ENCODE measurements at regions not wholly inside any gene's neighbourhood (a gene's known extent, or its start where the extent isn't known, plus 50 kb on each side); places are given as distances from the start of the nearest gene placed in this dataset.

DNA sequence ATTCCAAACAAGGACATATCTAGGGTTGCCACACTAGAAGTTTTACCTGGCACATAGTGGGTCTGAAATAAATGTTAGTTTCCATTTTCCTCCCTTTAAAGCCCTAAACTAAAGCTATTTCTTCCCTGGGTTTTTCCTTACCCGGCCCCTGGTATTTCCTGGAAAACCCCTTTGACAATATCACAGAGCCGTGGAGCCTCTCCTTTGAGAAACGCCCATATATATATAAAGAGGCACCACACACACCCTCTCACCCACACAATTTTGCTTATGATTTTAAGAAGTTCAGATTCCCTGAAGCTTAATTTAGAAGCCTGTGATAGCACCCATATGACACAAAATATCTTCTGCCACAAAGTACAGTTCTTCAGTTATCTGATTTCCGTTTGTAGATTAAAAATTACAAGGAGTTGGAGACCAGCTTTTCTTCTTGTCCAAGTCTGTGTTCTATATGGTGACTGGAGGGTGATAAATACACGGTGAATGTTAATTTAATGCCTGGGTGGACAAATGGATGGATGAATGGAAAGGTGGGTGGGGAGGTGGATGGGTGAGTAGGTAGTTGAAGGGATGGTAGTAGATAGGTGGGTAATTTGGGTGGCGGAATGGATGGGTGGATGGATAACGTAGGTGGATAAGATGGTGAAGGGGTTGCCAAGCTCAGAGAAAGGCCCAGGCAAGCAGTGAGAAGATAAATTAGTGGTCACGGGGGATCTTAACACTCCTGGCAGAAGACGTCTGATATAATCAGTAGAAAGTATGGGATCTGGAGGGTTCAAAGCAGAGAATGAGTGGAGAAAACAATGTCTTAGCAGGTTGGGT is 154.4 kb upstream of the FGGY start:
- DNase-seq (ENCODE audit: low spot score) (no peak), FAIRE-seq (no peak)

DNA sequence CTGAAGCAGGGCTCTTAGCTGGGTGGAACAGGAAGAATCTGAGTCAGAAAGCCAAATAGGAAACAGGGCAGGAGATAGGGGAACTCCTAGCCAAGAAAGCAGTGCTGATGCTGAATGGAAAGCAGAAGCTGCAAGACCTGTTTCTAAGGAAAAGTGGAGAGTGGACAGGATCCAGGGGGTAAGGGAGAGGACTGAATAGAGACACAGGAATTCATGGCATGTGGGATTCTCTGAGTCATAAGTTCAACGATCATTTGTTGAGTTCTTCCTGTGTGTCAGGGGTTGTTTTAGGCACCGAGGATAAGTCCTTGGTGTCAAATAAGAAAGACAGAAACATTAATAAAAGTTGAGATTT is 153.8 kb upstream of the FGGY start:
- peak; percentile 99 for DNase-seq (ENCODE audit: low spot score)
- FAIRE-seq: peak; percentile 97

GRCh38 chr1:59143811-59144210 is 153.1 kb upstream of the FGGY start:
- DNase-seq (ENCODE audit: low spot score): peak; percentile 69
- FAIRE-seq: no peak

GRCh38 chr1:59144959-59145358 is 151.9 kb upstream of the FGGY start:
- no peak for DNase-seq (ENCODE audit: low spot score)
- FAIRE-seq: no peak

DNA sequence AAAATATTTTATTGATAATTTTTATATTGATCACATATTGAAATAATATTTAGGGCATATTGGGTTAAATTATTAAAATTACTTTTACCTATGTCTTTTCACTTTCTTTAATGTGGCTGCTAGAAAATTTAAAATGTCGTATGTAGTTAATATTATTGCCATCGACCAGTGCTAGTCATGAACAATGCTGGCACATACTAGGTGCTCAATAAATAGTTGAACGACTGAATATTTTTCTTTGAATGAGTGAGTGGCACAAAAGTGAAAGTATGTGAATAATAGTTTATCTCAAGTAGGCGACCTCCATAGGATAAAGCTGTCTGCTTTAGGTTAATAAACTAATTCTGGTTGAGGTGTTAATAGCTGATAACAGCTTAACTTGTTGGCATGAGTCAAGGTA is 150.8 kb upstream of the FGGY start:
- DNase-seq (ENCODE audit: low spot score) (peak; percentile 8), FAIRE-seq (no peak)

DNA sequence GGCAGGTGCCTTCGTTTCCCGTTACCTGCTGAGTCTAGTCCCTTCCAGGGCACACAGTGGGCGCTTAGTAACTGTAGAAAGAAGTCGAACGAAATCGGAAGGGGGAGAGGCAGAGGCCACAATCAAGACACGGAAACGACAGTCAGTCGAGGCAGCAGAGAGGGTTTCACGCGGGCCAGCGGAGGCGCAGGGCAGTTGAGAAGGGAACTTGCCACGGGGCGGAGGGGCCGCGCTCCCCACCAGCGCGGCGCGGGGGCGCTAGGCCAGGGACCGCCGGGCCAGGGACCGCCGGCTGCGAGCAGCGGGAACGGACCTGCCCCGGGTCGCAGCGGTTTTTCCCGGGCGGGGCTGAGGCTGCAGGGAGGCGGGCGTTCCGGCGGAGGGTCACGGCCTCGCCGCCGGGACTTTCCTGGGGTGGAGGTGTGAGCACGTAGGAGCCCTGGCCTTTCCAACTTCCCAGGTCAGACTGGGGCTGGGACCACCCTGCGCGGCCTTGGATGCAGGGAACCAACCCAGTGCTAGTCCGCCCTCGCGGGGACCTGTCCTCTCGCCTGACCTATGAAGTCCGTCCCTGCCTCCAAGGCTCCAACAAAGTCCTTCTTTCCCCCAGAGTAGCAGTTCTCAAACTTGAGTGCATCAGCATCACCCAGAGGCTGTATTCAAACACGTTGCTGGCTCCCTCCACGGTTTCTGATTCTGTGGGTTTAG is 150.1 kb upstream of the FGGY start:
- DNase-seq (ENCODE audit: low spot score) (peak; percentile 78), FAIRE-seq (peak; percentile 62)

DNA sequence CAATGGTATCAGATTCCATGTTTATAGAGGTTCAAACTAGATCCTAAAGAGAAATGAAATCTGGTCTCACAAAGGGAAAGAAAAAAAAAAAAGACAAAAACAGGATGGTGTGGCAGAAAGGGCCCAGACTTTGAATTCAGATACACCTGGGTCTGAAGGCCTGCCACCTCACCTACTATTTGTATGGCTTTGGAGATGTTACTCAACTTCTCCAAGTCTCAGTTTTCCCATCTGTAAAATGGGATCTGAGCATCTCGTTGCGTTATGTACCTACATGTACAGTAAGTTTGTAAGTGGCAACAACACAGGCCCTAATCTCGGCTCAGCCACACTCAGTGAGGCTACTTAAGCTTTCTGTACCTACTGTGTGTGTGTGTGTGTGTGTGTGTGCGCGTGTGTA is 147.5 kb upstream of the FGGY start:
- no peak for FAIRE-seq
- DNase-seq (ENCODE audit: low spot score): no peak

- FAIRE-seq (peak; percentile 98), DNase-seq (ENCODE audit: low spot score) (peak; percentile 99)
Measured at GRCh38 chr1:59150577-59151386, 146.1 kb upstream of the FGGY start.

DNA sequence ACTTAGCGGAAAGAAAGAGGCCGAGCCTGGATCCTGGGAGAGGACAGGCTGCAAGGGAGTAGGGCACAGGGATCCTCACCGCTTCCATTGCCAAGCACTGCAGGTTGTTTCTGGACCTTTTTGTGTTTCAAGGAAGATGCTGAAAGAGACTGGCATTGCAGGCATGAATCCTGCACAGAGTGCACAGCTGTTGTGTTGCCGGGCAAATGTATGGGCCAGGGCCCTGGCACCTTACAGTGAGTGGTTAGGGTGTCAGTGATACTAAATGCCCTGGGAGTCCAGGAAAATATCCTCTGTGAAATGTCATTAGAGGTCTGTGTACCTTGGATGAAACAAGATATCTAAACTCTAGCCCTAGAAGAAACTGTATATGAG is 145.5 kb upstream of the FGGY start:
- FAIRE-seq (no peak), DNase-seq (ENCODE audit: low spot score) (no peak)

DNA sequence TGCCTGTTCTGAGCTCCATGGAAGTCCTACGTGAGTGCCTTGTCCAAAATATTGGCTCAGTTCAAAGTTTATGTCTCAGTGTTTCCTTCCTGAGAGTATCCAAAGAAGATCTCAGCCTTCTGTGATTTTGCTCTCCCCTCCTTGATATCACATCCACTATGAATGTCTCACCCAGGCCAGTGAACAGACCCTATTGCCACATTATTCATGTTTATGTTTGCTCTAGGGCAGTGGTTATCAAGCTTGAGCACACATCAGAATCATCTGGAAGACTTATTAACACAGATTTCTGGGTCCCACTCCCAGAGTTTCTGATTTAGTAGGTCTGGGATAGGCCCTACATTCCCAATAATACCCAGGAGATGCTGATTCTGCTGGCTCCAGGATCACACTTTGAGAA is 145.0 kb upstream of the FGGY start:
- FAIRE-seq (no peak), DNase-seq (ENCODE audit: low spot score) (no peak)

- FAIRE-seq (no peak), DNase-seq (ENCODE audit: low spot score) (no peak)
Measured at GRCh38 chr1:59152511-59152910, 144.4 kb upstream of the FGGY start.

DNA sequence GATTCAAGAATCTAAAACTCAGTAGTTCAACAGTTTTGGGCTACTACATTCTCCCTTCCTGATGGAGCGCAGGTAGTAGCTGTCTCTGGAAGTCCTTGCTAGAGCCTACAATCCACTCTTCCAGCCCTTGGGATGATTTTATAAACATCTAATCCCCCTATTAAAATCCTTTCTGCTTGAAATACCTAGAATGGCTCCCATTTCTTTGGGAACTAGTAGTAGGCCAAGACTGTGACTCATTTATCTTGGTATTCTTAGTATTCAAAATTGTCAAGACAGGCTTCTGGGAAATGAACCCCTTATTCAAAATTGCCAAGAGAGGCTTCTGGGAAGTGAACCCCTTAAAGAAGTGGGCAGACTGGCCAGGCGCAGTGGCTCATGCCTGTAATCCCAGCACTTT is 142.5 kb upstream of the FGGY start:
- no peak for FAIRE-seq
- DNase-seq (ENCODE audit: low spot score): no peak

- DNase-seq (ENCODE audit: low spot score) (no peak), FAIRE-seq (no peak)
Measured at GRCh38 chr1:59155351-59155750, 141.5 kb upstream of the FGGY start.

GRCh38 chr1:59156051-59156450 is 140.8 kb upstream of the FGGY start:
- FAIRE-seq: no peak
- no peak for DNase-seq (ENCODE audit: low spot score)

- DNase-seq (ENCODE audit: low spot score) (peak; percentile 86), FAIRE-seq (peak; percentile 80)
Measured at GRCh38 chr1:59156526-59157199, 140.2 kb upstream of the FGGY start.

GRCh38 chr1:59158321-59158720 is 138.6 kb upstream of the FGGY start:
- FAIRE-seq (no peak), DNase-seq (ENCODE audit: low spot score) (no peak)

- DNase-seq (ENCODE audit: low spot score): no peak
- FAIRE-seq: no peak
Measured at GRCh38 chr1:59159557-59160203, 137.2 kb upstream of the FGGY start.

DNA sequence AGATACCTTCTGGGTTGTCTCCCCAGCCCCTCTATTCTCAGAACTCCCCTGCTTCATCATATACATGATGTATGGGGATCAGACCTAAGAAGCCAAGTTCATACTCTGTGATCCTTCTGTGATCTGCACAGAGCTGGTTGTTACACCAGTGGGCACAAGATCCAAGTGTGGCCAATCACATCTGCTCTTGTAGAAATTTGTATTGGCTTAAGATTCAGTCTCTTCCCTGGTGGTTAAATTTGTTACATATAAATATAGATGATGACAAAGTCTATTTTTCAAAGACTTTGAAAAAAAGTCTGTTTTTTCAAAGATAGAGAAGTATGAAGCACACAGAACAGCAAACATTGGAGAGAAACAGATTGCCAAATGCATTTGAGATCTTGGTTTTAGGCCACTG is 135.8 kb upstream of the FGGY start:
- FAIRE-seq: no peak

GRCh38 chr1:59162665-59163064 is 134.2 kb upstream of the FGGY start:
- DNase-seq (ENCODE audit: low spot score): peak; percentile 39
- peak; percentile 85 for FAIRE-seq

More for the DNA sequence above, 135.8 kb upstream of the FGGY start:
- DNase-seq (ENCODE audit: low spot score): no peak

DNA sequence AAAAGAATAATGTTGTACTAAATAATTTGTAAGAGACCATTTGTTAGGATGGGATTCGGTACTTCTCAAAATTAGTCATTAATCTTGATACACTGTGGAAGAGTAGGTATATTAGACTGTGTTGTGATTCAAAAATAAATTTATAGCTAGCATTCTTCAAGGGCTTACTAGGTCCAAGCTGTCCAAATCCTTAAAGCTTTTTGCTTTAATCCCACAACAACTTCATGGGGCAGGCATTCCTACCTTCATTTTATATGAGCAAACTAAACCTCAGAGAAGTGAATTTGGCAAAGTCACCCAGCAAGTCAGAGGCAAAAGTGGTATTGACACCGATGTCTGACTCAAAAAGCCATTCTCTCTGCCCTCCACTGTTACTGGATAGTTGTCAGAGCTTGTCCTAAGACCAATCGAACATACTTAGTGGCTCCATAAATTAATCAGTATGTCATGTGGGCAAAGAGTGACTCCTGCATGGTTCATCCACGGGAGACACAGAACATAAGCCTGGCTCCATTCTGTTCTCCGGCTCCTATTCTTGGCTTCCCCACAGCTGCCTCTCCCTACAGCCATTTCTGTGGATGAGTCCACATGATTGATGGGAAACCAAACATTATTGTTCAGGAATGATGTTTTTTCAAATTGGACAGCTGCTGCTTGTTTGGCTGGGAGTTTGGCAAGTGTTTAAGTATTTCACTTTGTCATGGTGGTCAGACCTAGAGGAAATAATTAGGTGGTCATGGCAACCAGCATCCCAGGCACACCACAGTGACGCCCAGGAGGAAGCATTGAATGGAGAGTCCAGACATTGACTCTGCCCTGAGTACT is 133.4 kb upstream of the FGGY start:
- no peak for DNase-seq (ENCODE audit: low spot score)
- no peak for FAIRE-seq
